Ecto neural progenitor cell (in vitro differentiated cells): ENCODE measurements at regions not wholly inside any gene's neighbourhood (a gene's known extent, or its start where the extent isn't known, plus 50 kb on each side); places are given as distances from the start of the nearest gene placed in this dataset.
A peak's percentile ranks its signal among the peaks of the same experiment; 100 is the strongest.
"Not testable (repeated sequence)": the region's sequence is repeated elsewhere in the genome, so short reads cannot be mapped to it uniquely, and the experiment has no call there.

Source experiments
- DNase-seq: peaks from one replicate; pipeline ENCODE4 v3.0.0-alpha.2; 2018; ENCODE audit warnings: low spot score

GRCh38 chr10:43854007-43854406 lies 205.3 kb upstream of the ZNF32 start:
- peak; percentile 38 for DNase-seq

GRCh38 chr10:43853369-43853768 lies 204.7 kb upstream of the ZNF32 start:
- no peak for DNase-seq

- peak; percentile 29 for DNase-seq
These were observed 204.0 kb upstream of the ZNF32 start for GRCh38 chr10:43852644-43853214.

DNA sequence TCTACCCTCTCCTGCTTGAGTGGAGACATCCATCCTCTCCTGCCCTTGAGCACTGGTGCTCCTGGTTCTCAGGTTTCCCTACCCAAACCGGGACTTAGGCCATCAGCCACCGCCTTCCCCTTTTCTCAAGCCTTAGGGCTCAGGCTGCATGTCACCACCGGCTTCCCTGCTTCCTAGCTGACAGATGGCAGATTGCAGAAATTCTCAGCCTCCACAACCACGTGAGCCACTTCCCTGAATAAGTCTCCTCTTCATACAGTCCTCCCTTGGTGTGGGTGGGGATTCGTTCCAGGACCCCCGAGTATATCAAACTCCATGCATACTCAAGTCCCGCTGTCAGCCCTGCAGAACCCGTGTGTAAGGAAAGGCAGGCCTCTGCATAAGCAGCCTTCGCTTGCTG lies 203.5 kb upstream of the ZNF32 start:
- DNase-seq = no peak

GRCh38 chr10:43851030-43851429 lies 202.3 kb upstream of the ZNF32 start:
- no peak for DNase-seq

DNA sequence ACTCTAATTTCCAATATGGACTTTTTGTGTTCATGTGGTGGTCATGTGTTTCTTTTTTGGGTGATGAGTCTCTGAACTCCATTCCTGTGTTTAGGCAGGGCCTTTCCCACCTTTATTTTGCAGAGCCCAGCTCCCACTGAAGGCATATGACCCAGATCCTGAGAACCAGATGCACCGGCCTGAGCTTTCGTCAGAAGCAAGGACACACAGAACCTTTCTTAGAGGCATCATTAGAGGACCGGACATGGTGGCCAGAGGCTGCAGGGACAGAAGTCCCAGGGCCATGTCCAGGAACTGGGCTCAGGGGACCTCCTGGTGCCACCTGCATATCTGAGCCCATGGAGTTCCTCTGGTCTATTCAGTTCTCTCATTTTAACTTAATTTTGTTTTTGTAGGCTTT lies 200.9 kb upstream of the ZNF32 start:
- peak; percentile 26 for DNase-seq

DNA sequence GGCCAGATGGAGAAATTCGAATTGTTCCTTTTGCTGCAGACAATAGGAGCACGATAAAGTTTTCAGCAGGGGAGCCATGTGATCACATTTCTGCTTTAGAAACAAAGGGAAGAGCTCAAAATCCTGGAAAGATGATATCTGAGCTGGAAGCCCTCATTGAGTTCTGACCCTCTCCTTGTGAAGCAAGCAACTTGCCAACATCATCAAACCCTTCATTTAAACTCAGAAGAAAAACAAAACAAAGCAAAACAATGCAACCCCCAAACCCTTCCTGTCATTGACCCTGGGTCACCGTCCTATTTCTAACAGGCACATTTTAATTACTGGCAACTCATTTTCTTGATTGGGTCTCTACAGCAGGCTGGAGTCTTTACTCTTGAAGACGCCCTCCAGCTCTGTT lies 198.3 kb upstream of the ZNF32 start:
- DNase-seq = no peak

- DNase-seq = peak; percentile 34
These were observed 197.6 kb upstream of the ZNF32 start for GRCh38 chr10:43846187-43846680.

DNA sequence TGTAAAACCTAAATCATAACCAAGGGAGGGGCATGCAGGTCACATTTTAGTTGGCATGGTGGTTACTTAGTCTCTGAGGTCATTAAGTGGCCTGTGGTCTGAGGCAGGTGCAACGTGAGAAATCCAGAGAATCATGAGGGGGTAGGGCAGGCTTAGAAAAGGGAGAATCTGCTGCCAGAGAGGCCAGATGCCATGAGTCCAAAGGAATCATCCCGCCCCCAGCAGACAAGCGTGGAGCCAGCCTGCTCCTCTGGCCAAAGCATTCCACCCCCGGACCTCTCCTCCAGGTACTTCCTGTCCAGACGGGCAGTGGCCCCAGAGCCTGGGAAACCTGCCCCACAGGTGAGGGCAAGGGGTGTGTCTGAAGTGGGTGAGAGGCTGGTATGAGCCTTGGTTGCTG lies 196.4 kb upstream of the ZNF32 start:
- peak; percentile 18 for DNase-seq

DNA sequence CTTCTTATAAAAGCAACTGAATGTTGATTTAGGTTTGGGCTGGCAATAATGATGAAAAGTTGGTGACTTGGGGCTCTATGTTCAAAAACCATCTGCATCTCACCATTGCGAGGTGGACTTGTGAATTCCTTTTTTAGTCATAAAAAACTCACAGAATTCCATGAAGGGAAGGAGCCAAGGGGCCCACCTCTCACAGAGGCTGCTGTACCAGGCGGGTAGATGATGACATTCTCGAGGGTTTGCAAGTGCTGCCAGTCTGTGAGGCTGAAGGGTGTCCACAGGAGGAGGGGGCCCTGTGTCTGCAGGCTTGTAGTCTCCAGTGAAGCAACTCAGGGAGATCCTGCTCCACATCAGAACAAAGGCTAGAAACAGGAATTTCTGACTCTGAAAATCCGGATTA lies 195.5 kb upstream of the ZNF32 start:
- DNase-seq = no peak

GRCh38 chr10:43843321-43844101 lies 194.8 kb upstream of the ZNF32 start:
- DNase-seq = peak; percentile 27

- DNase-seq = peak; percentile 16
These were observed 193.8 kb upstream of the ZNF32 start for GRCh38 chr10:43842496-43842895.

GRCh38 chr10:43842072-43842471 lies 193.4 kb upstream of the ZNF32 start:
- peak; percentile 24 for DNase-seq

- DNase-seq = peak; percentile 22
These were observed 191.3 kb upstream of the ZNF32 start for GRCh38 chr10:43839973-43840372.

DNA sequence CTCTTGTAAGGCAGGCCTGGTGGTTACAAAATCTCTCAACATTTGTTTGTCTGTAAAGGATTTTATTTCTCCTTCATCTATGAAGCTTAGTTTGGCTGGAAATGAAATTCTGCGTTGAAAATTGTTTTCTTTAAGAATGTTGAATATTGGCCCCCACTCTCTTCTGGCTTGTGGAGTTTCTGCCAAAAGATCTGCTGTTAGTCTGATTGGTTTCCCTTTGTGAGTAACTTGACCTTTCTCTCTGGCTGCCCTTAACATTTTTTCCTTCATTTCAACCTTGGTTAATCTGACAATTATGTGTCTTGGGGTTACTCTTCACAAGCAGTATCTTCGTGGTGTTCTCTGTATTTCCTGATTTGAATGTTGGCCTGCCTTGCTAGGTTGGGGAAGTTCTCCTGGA lies 186.1 kb upstream of the ZNF32 start:
- not testable (repeated sequence) for DNase-seq

- no peak for DNase-seq
These were observed 179.2 kb upstream of the ZNF32 start for GRCh38 chr10:43827853-43828252.

DNA sequence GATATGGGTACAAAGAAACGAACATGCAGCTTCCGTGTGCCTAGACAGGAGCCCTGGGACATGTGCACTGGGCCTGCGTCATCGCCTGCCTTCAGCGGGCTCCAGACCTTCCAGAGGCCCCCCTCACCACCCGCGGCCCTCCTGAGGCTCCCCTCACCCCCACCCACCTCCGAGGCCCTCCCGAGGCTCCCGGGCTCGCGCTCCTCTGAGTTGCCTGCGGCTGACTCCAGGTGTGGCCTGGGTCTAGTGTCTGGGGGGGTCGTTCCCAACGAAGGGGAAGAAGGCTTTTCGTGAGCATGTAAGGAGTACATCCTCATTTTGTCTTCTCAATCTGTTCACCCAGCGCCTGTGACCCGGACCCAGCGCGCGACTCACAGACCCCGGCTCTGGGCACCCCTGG lies 177.3 kb upstream of the ZNF32 start:
- no peak for DNase-seq

- no peak for DNase-seq
These were observed 176.7 kb upstream of the ZNF32 start for GRCh38 chr10:43825421-43825820.

DNA sequence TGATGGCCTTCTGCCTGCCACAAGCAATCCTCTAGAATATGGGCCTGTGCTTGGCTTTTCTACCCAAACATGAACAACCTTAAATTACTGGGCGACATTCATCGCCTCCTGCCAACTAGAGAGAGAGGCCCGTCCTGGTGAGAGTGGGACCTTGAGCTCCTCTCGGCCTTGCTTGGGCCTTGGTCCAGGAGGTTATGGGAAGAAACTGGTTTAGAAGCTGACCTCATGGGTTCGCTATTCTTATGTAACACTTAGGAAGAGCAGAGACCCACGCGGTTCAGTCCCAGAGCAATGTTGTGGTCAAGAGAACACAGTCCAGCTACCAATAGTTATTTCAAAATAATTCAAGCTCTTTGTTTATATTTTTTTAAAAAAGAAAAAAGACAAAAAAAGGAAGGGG lies 176.3 kb upstream of the ZNF32 start:
- no peak for DNase-seq

DNA sequence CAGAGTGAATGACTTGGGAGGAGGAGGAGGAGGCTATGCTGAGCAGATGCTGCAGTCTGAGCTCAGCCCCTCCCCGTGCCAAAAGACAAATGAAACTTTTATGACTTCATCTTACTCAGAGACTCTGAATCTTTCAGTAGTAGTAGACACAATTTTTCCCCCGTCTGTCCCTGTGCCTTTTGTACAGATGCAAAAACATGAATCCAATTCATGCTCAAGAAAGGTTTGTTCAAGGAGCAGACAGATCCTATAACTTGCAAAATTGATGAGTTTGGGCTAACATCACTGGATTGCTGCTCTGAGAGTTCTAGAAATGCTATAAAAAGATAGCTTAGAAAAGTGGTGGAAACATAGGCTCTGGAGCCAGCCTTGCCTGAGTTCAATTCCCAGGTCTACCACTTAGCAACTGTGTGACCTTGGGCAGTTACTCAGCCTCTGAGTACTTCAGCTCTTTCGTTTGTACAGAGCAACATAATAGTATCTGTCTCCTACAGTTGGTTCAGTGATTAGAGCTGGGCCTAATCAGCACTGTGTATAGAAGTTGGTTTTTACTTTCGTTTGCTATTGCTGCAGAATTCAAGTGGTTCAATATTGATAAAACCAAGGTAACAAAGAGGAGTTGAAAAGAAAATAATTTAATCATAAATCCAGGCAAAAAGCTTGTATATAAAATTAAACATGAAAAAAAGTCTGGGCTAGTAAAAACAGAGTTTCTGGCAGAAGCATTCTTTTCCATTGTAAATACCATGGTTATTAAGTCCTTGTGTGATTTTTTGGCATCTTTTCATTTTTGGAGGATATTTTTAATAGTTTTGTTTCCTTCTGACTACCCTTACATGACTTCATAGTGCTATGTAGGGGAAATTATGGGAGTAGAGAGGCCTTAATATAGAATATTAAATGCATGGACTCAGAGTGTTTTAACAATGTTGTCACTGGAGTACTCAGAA lies 174.2 kb upstream of the ZNF32 start:
- DNase-seq = no peak

DNA sequence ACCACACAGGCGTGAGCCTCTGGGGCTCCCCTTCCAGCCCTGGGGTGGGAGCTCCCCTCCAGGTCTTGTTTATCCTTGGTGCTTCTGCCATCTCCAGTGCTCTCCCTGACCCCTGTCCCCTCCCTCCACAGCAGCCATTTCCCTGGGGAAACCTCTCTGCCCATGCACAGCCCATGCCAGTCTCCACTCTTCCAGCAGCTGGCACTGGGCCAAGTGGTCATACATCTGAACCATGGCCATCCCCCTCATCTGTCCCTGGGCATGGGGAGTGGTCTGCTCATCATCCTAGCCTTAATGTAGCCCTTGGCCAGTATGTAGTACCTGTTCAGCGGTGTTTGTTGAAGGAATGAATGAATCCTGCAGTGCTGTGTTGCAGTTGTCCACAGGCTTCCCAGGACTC lies 172.4 kb upstream of the ZNF32 start:
- no peak for DNase-seq

GRCh38 chr10:43820663-43821062 lies 172.0 kb upstream of the ZNF32 start:
- DNase-seq = no peak
